GM23338 (cell line): ENCODE measurements at regions not wholly inside any gene's neighbourhood (a gene's known extent, or its start where the extent isn't known, plus 50 kb on each side); places are given as distances from the start of the nearest gene placed in this dataset.
A peak's percentile ranks its signal among the peaks of the same experiment; 100 is the strongest.

ENCODE experiments used
- ATAC-seq: fragments of 200-7000 bp; cut with Tn5 transposase; 3 replicates; pipeline ENCODE4 v1.9.1; 2020
- DNase-seq: peaks from one replicate; pipeline ENCODE4 v3.0.0-alpha.2; 2015; ENCODE audit warnings: low spot score
- H2AFZ ChIP-seq: fragments of 200-600 bp; sonication (generic); 2 replicates; pipeline ENCODE4 v1.8.0; 2016; ENCODE audit warnings: antibody characterized with exemption, mild to moderate bottlenecking, moderate library complexity
- H3F3A ChIP-seq: fragments of 200-600 bp; sonication (generic); replicated peaks from 2 replicates; pipeline ENCODE4 v1.8.0; 2017; ENCODE audit warnings: antibody characterized with exemption, mixed run types, low read depth
- H3K27ac ChIP-seq: fragments of 200-600 bp; sonication (generic); 2 replicates; pipeline ENCODE4 v1.6.1; 2016; ENCODE audit warnings: low read depth
- H3K27me3 ChIP-seq: fragments of 200-600 bp; sonication (generic); 2 replicates; pipeline ENCODE4 v1.8.0; 2016; ENCODE audit warnings: mild to moderate bottlenecking, mixed run types, moderate library complexity; ENCODE audit not compliant: insufficient read depth
- H3K36me3 ChIP-seq: fragments of 200-600 bp; sonication (generic); 2 replicates; pipeline ENCODE4 v1.8.0; 2016; ENCODE audit warnings: mild to moderate bottlenecking; ENCODE audit not compliant: insufficient read depth
- H3K4me1 ChIP-seq: fragments of 200-600 bp; sonication (generic); 2 replicates; pipeline ENCODE4 v1.8.0; 2016; ENCODE audit warnings: mild to moderate bottlenecking, moderate library complexity; ENCODE audit not compliant: insufficient read depth
- H3K4me2 ChIP-seq: fragments of 200-600 bp; sonication (generic); 2 replicates; pipeline ENCODE4 v1.7.1; 2017; ENCODE audit warnings: mixed run types
- H3K4me3 ChIP-seq: fragments of 200-600 bp; sonication (generic); 2 replicates; pipeline ENCODE4 v1.6.1; 2016; ENCODE audit warnings: mixed run types
- H3K79me2 ChIP-seq: fragments of 200-600 bp; sonication (generic); replicated peaks from 2 replicates; pipeline ENCODE4 v1.8.0; 2017; ENCODE audit warnings: mild to moderate bottlenecking; ENCODE audit not compliant: insufficient read depth
- H3K9me2 ChIP-seq: fragments of 200-600 bp; sonication (generic); 2 replicates; pipeline ENCODE4 v1.8.0; 2017; ENCODE audit not compliant: insufficient read depth
- H4K20me1 ChIP-seq: fragments of 200-600 bp; sonication (generic); replicated peaks from 2 replicates; pipeline ENCODE4 v1.8.0; 2017; ENCODE audit warnings: mild to moderate bottlenecking; ENCODE audit not compliant: insufficient read depth
- H3K27ac Mint-ChIP-seq: 2 replicates; pipeline ENCODE4 v1.8.0; 2020; ENCODE audit warnings: inconsistent platforms, mild to moderate bottlenecking, moderate library complexity, mixed read lengths
- H3K27me3 Mint-ChIP-seq: 3 replicates; pipeline ENCODE4 v1.8.0; 2022; ENCODE audit warnings: low read depth, mild to moderate bottlenecking, moderate library complexity, mixed read lengths, inconsistent platforms; ENCODE audit not compliant: insufficient read depth, poor library complexity
- H3K36me3 Mint-ChIP-seq: 3 replicates; pipeline ENCODE4 v1.8.0; 2021; ENCODE audit warnings: low read depth, mild to moderate bottlenecking, inconsistent platforms, moderate library complexity, mixed read lengths
- H3K4me1 Mint-ChIP-seq: 3 replicates; pipeline ENCODE4 v1.8.0; 2020; ENCODE audit warnings: mild to moderate bottlenecking, inconsistent platforms, mixed read lengths
- H3K4me3 Mint-ChIP-seq: 3 replicates; pipeline ENCODE4 v1.8.0; 2021; ENCODE audit warnings: moderate library complexity, mild to moderate bottlenecking, inconsistent platforms, mixed read lengths
- H3K9me3 Mint-ChIP-seq: 3 replicates; pipeline ENCODE4 v1.8.0; 2020; ENCODE audit warnings: moderate library complexity, mild to moderate bottlenecking, inconsistent platforms, mixed read lengths
- CREB1 ChIP-seq: fragments of 250-450 bp; sonication (Bioruptor Pico); IDR thresholded peaks from 2 replicates; pipeline ENCODE4 v1.5.0; 2020; ENCODE audit warnings: low read depth, mild to moderate bottlenecking, moderate library complexity
- CTCF ChIP-seq, 2 experiments: fragments of 200-600 bp in 1 of 2; sonication (generic) in 1 of 2; conservative IDR thresholded peaks; 2 replicates each; pipeline versions ENCODE4 v1.5.1 to v1.6.1; 2016 to 2017; ENCODE audit warnings: antibody characterized with exemption in 2 of 2, low read depth in 2 of 2, mild to moderate bottlenecking in 2 of 2, moderate library complexity in 1 of 2
- ETS1 ChIP-seq: IDR thresholded peaks from 2 replicates; pipeline ENCODE4 v1.6.1; 2016; ENCODE audit warnings: antibody characterized with exemption
- EZH2 ChIP-seq: fragments of 200-600 bp; sonication (generic); IDR thresholded peaks from one replicate; pipeline ENCODE4 v1.8.0; 2017; ENCODE audit warnings: antibody characterized with exemption, mild to moderate bottlenecking, low read depth; ENCODE audit not compliant: unreplicated experiment
- JUNB ChIP-seq: IDR thresholded peaks from one replicate; pipeline ENCODE4 v1.6.1; 2016; ENCODE audit warnings: antibody characterized with exemption; ENCODE audit not compliant: unreplicated experiment
- NANOG ChIP-seq: IDR thresholded peaks from 2 replicates; pipeline ENCODE4 v1.6.1; 2016; ENCODE audit warnings: antibody characterized with exemption, borderline replicate concordance
- POLR2AphosphoS5 ChIP-seq: IDR thresholded peaks from 2 replicates; pipeline ENCODE4 v1.6.1; 2016; ENCODE audit warnings: antibody characterized with exemption, low read depth
- STAT1 ChIP-seq: IDR thresholded peaks from one replicate; pipeline ENCODE4 v1.6.1; 2016; ENCODE audit warnings: antibody characterized with exemption; ENCODE audit not compliant: unreplicated experiment
- ZNF114 ChIP-seq: fragments of 250-450 bp; sonication (Bioruptor Pico); IDR thresholded peaks from 2 replicates; pipeline ENCODE4 v1.5.0; 2020; ENCODE audit warnings: mild to moderate bottlenecking, moderate library complexity
- ZNF331 ChIP-seq: fragments of 250-450 bp; sonication (Bioruptor Pico); IDR thresholded peaks from 2 replicates; pipeline ENCODE4 v1.5.0; 2020; ENCODE audit warnings: low read depth, mild to moderate bottlenecking, moderate library complexity
- TF ChIP-seq, protein P1 (sequence below): fragments of 250-450 bp; sonication (Bioruptor Pico); IDR thresholded peaks from 2 replicates; pipeline ENCODE4 v1.5.0; 2020; ENCODE audit warnings: mild to moderate bottlenecking, moderate library complexity

GRCh38 chr14:38366374-38366773 lies 110.5 kb upstream of the CLEC14A start:
- Mint-ChIP-seq H3K9me3 (no peaks in the 10 kb centered on the region), H3K36me3 (no peaks in the 10 kb centered on the region), H3K4me1 (no peaks in the 10 kb centered on the region), H3K4me3 (no peak overlapping the region), H3K27ac (no peak overlapping the region), H3K27me3 (no peaks in the 10 kb centered on the region)
- no peak for ATAC-seq
- Histone ChIP-seq H3K4me2 (no peak overlapping the region), H3K4me3 (no peak overlapping the region), H3K27ac (no peak overlapping the region), H3K4me1 (no peaks in the 10 kb centered on the region), H4K20me1 (no peaks in the 10 kb centered on the region), H2AFZ (no peak overlapping the region), H3K9me2 (no peaks in the 10 kb centered on the region), H3K27me3 (no peaks in the 10 kb centered on the region), H3F3A (no peaks in the 10 kb centered on the region), H3K36me3 (no peaks in the 10 kb centered on the region), H3K79me2 (no peaks in the 10 kb centered on the region)
- peak; percentile 6 for DNase-seq
- no peak for TF ChIP-seq JUNB
- TF ChIP-seq ZNF331 (CRISPR knock-in tag) = no peak
- TF ChIP-seq CTCF (conservative IDR thresholded peaks at IDR 0.05; ENCODE audit: low read depth in 2 of 2) = peak in 1 of 2 experiments; percentile 33; a peak in 2 of 4 replicates

GRCh38 chr14:38363217-38363616 lies 107.3 kb upstream of the CLEC14A start:
- Histone ChIP-seq H3K79me2 (no peaks in the 10 kb centered on the region), H3K9me2 (peaks cover 10% of the 10 kb centered on the region; the same call in 1 of the 2 replicates), H4K20me1 (no peaks in the 10 kb centered on the region), H3K36me3 (no peaks in the 10 kb centered on the region), H3K4me2 (no peak overlapping the region), H3F3A (no peaks in the 10 kb centered on the region), H3K27me3 (no peaks in the 10 kb centered on the region), H3K27ac (no peak overlapping the region), H2AFZ (no peak overlapping the region), H3K4me3 (no peak overlapping the region), H3K4me1 (no peaks in the 10 kb centered on the region)
- Mint-ChIP-seq H3K36me3 (no peaks in the 10 kb centered on the region), H3K27ac (no peak overlapping the region), H3K27me3 (no peaks in the 10 kb centered on the region), H3K4me3 (no peak overlapping the region), H3K4me1 (no peaks in the 10 kb centered on the region), H3K9me3 (no peaks in the 10 kb centered on the region)
- DNase-seq (no peak), ATAC-seq (no peak)
- no peak for TF ChIP-seq CREB1 (CRISPR knock-in tag)
- TF ChIP-seq ETS1 = no peak
- TF ChIP-seq NANOG = no peak
- TF ChIP-seq POLR2AphosphoS5 = no peak
- no peak for TF ChIP-seq ZNF114 (CRISPR knock-in tag)
- TF ChIP-seq, protein P1, sequence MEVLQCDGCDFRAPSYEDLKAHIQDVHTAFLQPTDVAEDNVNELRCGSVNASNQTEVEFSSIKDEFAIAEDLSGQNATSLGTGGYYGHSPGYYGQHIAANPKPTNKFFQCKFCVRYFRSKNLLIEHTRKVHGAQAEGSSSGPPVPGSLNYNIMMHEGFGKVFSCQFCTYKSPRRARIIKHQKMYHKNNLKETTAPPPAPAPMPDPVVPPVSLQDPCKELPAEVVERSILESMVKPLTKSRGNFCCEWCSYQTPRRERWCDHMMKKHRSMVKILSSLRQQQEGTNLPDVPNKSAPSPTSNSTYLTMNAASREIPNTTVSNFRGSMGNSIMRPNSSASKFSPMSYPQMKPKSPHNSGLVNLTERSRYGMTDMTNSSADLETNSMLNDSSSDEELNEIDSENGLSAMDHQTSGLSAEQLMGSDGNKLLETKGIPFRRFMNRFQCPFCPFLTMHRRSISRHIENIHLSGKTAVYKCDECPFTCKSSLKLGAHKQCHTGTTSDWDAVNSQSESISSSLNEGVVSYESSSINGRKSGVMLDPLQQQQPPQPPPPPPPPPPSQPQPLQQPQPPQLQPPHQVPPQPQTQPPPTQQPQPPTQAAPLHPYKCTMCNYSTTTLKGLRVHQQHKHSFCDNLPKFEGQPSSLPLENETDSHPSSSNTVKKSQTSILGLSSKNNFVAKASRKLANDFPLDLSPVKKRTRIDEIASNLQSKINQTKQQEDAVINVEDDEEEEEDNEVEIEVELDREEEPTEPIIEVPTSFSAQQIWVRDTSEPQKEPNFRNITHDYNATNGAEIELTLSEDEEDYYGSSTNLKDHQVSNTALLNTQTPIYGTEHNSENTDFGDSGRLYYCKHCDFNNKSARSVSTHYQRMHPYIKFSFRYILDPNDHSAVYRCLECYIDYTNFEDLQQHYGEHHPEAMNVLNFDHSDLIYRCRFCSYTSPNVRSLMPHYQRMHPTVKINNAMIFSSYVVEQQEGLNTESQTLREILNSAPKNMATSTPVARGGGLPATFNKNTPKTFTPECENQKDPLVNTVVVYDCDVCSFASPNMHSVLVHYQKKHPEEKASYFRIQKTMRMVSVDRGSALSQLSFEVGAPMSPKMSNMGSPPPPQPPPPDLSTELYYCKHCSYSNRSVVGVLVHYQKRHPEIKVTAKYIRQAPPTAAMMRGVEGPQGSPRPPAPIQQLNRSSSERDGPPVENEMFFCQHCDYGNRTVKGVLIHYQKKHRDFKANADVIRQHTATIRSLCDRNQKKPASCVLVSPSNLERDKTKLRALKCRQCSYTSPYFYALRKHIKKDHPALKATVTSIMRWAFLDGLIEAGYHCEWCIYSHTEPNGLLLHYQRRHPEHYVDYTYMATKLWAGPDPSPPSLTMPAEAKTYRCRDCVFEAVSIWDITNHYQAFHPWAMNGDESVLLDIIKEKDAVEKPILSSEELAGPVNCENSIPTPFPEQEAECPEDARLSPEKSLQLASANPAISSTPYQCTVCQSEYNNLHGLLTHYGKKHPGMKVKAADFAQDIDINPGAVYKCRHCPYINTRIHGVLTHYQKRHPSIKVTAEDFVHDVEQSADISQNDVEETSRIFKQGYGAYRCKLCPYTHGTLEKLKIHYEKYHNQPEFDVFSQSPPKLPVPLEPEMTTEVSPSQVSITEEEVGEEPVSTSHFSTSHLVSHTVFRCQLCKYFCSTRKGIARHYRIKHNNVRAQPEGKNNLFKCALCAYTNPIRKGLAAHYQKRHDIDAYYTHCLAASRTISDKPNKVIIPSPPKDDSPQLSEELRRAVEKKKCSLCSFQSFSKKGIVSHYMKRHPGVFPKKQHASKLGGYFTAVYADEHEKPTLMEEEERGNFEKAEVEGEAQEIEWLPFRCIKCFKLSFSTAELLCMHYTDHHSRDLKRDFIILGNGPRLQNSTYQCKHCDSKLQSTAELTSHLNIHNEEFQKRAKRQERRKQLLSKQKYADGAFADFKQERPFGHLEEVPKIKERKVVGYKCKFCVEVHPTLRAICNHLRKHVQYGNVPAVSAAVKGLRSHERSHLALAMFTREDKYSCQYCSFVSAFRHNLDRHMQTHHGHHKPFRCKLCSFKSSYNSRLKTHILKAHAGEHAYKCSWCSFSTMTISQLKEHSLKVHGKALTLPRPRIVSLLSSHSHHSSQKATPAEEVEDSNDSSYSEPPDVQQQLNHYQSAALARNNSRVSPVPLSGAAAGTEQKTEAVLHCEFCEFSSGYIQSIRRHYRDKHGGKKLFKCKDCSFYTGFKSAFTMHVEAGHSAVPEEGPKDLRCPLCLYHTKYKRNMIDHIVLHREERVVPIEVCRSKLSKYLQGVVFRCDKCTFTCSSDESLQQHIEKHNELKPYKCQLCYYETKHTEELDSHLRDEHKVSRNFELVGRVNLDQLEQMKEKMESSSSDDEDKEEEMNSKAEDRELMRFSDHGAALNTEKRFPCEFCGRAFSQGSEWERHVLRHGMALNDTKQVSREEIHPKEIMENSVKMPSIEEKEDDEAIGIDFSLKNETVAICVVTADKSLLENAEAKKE (CRISPR knock-in tag) = no peak
- no peak for TF ChIP-seq JUNB
- no peak for TF ChIP-seq EZH2
- TF ChIP-seq STAT1 = no peak
